HT1080 (cell line): ENCODE measurements at regions not wholly inside any gene's neighbourhood (a gene's known extent, or its start where the extent isn't known, plus 50 kb on each side); places are given as distances from the start of the nearest gene placed in this dataset.
"Not testable (repeated sequence)": the region's sequence is repeated elsewhere in the genome, so short reads cannot be mapped to it uniquely, and the experiment has no call there.

Experiments used
- DNase-seq: peaks from one replicate; pipeline ENCODE4 v3.0.0-alpha.2; 2015; ENCODE audit warnings: low read depth

GRCh38 chr14:89743828-89744227, 210.7 kb downstream of the EFCAB11 start:
- no peak for DNase-seq

DNA sequence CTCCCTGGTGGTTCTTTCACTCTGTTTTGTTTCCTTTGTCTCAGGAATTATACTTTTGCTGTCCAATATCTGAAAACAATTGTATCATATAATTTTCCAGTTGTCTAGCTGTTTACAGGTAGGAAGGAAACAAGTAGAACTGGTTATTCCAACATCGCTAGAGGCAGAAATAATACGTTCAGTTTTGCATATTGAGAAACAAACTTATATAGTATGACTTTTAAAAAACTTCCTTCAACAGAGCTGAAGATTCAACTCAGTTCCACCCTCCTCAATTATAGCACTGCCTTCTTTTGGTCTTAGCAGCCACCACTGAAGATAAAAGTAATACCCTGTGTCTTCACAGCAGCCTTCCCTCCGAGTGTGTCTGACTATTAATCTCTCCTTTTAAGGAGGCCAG, 214.3 kb downstream of the EFCAB11 start:
- no peak for DNase-seq

DNA sequence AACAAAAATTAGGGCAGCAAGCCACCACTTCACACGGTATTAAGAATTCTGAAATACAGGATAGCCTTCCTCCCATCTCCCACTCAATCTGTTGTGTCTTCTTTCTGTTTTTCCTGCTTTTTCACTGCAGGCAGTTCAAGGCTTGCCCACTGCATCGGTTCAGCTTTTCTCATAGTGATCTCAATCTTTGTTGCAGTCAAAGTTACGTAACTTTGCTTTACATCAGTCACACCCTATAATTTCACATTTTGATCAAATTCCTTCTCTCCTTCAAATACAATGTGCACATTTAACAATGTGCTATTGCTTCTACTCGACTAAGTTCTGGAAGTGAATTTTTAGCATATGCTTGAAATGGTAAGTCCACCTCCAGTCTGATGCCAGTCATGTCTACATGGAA, 217.6 kb downstream of the EFCAB11 start:
- DNase-seq = no peak

DNA sequence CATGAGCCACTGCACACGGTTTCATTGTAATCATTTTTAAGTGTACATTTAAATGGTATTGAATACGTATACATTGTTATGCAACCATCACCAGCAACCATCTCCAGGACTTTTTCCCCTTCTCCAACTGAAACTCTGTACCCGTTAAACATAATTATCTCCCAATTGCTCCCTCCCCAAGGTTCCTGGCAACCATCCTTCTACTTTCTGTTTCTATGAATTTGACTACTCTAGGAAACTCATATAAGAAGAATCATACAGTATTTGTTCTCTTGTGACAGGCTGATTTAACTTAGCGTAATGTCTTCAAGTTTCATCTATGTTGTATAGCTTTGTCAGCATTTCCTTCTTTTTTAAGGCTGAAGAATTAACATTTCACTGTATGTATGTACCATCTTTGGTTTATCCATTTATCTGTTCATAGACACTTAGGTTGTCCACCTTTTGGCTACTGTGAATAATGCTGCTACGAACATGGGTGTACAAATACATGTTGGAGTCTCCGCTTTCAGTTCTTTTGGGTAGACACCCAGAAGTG, 223.1 kb downstream of the EFCAB11 start:
- no peak for DNase-seq

- DNase-seq = no peak
Observed at GRCh38 chr14:89730687-89731086, 223.8 kb downstream of the EFCAB11 start.

- no peak for DNase-seq
Observed at GRCh38 chr14:89728964-89729363, 225.6 kb downstream of the EFCAB11 start.

- not testable (repeated sequence) for DNase-seq
Observed at GRCh38 chr14:89726226-89726625, 228.3 kb downstream of the EFCAB11 start.

GRCh38 chr14:89724628-89724960, 229.9 kb downstream of the EFCAB11 start:
- no peak for DNase-seq

DNA sequence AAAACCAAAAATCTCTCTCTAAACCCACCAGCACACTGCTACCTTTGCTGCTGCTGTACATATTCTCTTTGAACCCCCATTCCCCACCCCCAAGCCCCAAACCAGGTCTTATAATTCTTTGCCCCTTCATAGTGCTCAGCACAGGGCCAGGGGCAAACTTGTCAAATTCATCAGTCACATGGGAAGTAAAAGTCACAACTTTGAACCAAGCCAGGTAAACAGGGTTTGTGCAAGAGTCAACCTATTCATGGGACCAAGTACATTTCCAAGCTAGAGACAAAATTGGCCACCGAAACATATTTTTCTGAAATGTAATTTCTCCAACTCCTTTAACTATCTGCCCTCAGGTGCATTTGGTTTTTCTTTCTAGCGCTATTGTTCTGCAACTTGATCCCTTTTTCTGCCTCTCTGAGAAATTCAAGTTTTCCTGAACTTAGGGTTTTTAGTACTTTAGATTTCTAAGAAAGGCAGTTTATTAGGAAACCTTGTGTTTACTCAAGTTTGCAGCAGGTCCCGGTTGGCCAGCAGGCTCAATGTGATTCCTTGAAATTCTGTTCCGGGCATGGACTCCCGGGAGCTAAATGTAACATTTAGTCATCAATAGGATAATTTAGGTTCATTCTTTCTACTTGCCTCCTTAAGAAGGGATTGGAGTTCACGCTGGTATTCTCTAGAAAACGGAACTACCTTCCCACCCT, 230.5 kb downstream of the EFCAB11 start:
- DNase-seq = no peak

DNA sequence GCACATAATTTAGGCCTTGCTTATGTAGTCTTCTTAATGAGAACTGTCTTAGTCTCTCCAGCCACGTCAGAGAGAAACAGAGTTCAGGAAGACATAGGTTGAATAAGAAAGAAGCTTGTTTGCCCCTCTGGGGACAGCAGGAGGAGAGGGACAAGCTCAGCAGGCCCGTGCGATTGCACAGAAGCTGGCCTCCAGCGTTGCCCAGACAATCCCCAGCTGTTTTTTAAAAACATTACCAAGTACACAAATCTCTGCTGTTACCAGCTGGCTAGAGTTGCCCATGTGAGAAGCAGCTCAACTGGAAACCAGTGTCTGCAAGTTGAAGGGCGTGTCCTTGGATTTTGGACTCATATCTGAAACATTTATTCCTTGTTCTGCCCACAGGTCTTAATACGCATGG, 232.6 kb downstream of the EFCAB11 start:
- no peak for DNase-seq

GRCh38 chr14:89720741-89721729, 233.5 kb downstream of the EFCAB11 start:
- DNase-seq = no peak

- DNase-seq = no peak
Observed at GRCh38 chr14:89720076-89720687, 234.3 kb downstream of the EFCAB11 start.

GRCh38 chr14:89719366-89720075, 235.0 kb downstream of the EFCAB11 start:
- DNase-seq = no peak

DNA sequence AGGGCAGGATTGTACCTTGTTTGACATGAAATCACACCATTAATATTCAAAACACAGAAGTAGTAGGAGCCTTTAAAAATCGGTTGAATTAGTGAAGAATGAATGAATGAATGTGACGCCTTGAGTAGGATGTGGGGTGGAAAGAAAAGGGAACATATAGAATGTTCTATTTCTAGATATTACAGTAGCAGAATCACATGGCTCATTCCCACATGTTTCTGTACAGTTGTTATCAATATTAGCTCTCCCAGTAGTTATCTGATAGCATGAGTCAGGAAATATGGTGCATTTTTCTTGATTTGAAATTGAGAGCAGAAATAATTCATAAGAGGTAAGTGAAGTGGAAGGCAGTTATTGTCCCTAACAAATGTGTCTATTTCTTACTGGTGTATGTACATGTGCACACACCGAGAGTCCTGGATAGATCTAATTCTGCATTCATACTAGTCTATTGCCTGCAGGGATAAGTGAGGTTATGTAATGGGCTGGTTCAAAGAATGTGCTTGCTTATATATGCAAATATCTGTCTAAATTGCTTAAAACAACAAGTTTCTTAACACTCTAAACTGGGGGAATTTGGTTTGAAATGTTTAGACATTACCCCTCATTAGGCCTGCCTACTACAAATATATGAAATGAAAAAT, 245.4 kb downstream of the EFCAB11 start:
- DNase-seq = no peak

DNA sequence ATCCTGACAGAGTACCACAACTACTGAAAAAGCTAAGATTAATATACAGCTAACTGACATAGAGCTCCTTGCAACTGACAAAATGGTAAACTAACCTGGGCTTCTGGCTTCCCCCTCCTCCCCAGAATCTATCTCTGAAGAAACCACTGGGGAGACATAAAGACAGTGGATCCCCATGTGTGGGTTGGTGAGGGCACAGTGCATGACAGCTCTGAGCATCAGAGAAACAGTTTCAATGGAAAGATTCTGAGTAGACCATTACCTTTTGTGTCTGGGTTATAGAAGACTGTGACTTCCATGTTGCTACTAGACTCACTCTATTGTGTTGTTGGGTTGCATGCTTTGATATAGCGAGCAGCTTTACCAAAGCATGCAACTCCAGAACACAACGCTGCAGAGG, 247.4 kb downstream of the EFCAB11 start:
- no peak for DNase-seq

DNA sequence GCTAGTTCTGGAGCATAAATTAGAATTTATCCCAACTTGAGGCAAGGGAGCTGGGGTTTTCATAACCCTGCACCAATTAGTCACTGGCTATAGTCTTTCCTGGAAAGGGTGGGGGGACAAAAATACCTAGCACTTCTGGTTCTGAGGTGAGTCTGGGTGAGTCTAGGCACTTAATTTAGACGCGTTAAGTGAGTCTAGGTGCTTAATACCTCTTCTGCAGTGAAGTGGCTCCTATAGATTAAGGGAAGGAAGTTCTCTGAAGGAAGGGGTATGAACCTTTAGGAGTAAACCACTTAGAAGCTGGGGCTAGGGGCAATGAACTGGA, 251.7 kb downstream of the EFCAB11 start:
- DNase-seq = no peak

DNA sequence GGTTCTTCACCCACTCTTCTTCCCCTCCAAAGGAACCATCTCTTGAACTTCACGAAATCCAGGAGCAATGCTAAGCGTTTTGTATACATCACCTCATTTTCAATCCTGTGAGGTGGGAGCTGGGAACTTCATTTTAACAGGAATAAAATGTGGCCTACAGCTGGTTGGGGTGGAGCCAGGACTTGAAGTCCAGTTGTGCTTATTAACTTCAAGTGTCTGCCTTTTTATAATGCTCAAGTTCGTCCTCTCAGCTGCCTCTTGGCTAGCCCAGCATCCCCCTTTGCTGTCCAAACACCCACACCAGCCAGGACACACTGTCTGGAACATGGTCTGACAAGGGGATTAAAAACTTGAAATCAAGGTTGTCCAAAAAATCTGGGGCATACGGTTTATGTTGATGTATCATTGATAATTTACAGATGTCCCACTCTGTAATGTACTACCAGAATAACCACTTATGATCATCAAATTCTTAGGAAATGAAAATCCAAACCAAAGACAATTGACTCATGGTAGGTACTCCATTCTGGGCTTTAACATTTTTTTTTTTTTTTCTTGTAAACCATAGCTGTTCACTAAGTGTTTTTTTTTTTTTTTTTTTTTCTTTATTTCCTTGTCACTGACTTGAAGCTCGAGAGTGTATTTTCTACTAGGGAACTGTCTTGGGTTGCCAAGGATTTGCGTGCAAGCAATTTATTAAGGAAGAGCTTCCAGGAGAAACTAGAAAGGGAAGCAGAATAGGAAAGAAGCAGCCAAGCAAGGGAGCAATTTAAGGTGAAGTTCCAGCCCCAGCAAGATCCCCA, 252.3 kb downstream of the EFCAB11 start:
- no peak for DNase-seq

DNA sequence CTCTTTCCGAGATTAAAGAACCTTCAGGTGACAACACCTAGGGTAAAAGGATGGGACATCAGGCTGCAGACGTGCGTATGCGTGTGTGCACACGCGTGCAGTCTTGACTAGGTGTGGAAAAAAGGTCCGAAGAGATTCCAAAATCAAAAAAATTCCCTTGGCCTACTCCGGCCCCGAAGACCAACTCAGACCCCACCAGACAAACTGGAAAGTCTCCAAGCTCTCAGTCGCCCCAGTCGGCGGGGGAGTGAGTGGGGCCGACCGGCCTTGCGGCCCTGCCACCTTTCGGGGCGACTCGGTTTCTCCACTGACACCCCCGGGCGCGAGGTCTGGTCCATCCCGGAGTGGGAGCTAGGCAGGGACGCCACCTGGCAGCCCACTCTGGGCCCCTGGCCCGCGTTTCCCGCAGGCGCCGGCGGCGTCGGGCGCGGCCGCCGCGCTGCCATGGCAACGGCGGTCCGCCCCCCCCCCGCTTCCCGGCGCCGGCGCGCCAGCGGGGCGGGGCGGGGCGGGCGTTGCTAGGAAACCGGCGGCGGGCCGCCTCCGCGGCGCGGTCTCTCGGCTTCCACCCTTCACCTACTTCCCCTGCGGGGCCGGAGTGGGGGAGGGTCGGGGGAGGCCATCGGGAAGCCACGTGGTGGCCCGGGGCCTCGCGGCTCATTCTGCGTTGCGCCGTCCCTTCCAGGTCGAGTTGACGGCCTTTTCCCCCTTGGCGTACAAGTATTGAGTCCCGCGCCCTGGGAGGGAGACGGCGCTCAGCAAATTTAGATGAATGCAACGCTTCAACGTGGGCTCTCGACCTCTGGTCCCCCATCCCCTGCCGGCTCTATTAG, 253.1 kb downstream of the EFCAB11 start:
- no peak for DNase-seq

- no peak for DNase-seq
Observed at GRCh38 chr14:89700801-89701200, 253.7 kb downstream of the EFCAB11 start.
